ENCODE measurements at regions not wholly inside any gene's neighbourhood (a gene's known extent, or its start where the extent isn't known, plus 50 kb on each side); places are given as distances from the start of the nearest gene placed in this dataset.

DNA sequence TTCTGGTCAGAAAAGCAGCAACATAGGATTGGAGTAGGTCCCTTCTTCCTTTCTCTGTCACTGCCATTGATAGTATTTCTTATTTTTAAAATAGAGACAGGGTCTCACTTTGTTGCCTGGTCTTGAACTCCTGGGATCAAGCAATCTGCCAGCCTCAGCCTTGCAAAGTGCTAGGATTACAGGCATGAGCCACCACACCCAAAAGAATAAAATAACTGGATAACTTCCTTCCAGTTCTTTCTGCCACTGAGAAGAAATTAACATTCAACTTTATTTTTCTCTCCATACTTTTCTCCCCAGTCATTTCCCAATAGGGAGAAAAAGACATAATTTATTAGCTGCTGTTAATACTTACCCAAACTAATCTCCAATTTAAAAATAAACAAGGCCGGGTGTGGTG lies 91.9 kb upstream of the MED13 start:
- peaks cover 11% of the 10 kb centered on the region for H3K27me3 Mint-ChIP-seq
- no peak for DNase-seq
- intact Hi-C loops (cut with micrococcal nuclease): no loop called here
- H3K27me3 ChIP-seq (replicated peaks in 1 of 4; ENCODE audit: control extremely low read depth in 1 of 4, control insufficient read depth in 3 of 4, insufficient read depth in 4 of 4, low read length in 3 of 4): peaks cover 0 to 3% (median 0%) of the 10 kb centered on the region in 4 experiments
- ChIA-PET POLR2A (no interaction called here), CTCF (no interaction called here)
- H3K9ac ChIP-seq (ENCODE audit: low read length): no peak overlapping the region
- no peak for TF ChIP-seq EZH2 (IDR thresholded peaks at IDR 0.05; ENCODE audit: borderline replicate concordance, insufficient read depth, low read depth, low read length, poor library complexity, severe bottlenecking)
- TF ChIP-seq, protein P1, sequence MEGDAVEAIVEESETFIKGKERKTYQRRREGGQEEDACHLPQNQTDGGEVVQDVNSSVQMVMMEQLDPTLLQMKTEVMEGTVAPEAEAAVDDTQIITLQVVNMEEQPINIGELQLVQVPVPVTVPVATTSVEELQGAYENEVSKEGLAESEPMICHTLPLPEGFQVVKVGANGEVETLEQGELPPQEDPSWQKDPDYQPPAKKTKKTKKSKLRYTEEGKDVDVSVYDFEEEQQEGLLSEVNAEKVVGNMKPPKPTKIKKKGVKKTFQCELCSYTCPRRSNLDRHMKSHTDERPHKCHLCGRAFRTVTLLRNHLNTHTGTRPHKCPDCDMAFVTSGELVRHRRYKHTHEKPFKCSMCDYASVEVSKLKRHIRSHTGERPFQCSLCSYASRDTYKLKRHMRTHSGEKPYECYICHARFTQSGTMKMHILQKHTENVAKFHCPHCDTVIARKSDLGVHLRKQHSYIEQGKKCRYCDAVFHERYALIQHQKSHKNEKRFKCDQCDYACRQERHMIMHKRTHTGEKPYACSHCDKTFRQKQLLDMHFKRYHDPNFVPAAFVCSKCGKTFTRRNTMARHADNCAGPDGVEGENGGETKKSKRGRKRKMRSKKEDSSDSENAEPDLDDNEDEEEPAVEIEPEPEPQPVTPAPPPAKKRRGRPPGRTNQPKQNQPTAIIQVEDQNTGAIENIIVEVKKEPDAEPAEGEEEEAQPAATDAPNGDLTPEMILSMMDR (IDR thresholded peaks at IDR 0.05): no peak
- H3K9me3 ChIP-seq (ENCODE audit: control extremely low read depth in 1 of 3, control insufficient read depth in 2 of 3, insufficient read depth in 1 of 3, low read length in 2 of 3): no peaks in the 10 kb centered on the region
- no peak overlapping the region for H3K4me3 Mint-ChIP-seq
- H3K4me3 ChIP-seq (ENCODE audit: control extremely low read depth in 1 of 5, extremely low read depth in 1 of 5, insufficient read depth in 1 of 5, low read depth in 2 of 5, low read length in 4 of 5): no peak overlapping the region
- H3K4me1 ChIP-seq (ENCODE audit: control insufficient read depth in 2 of 2, insufficient read depth in 2 of 2, low read length in 2 of 2): no peaks in the 10 kb centered on the region
- H4K20me1 ChIP-seq (ENCODE audit: control insufficient read depth, insufficient read depth, low read length, poor library complexity, severe bottlenecking): no peaks in the 10 kb centered on the region
- no peak overlapping the region for H3K4me2 ChIP-seq (replicated peaks; ENCODE audit: low read depth, low read length, poor library complexity, severe bottlenecking)
- no peak overlapping the region for H2AFZ ChIP-seq (ENCODE audit: insufficient read depth, low read depth, low read length, poor library complexity, severe bottlenecking)
- no peak overlapping the region for H3K27ac ChIP-seq (ENCODE audit: low read length in 2 of 2)
- H3K27ac Mint-ChIP-seq: no peak overlapping the region
- ATAC-seq (ENCODE audit: low read depth): no peak
- H3K79me2 ChIP-seq (ENCODE audit: control insufficient read depth, insufficient read depth, low read length): no peaks in the 10 kb centered on the region
- no peaks in the 10 kb centered on the region for H3K9me3 Mint-ChIP-seq (ENCODE audit: insufficient read depth)
- H3K4me1 Mint-ChIP-seq: no peaks in the 10 kb centered on the region
- H3K36me3 ChIP-seq (replicated peaks in 1 of 2; ENCODE audit: control extremely low read depth in 1 of 2, control insufficient read depth in 1 of 2, extremely low read depth in 1 of 2, insufficient read depth in 2 of 2, low read length in 1 of 2): no peaks in the 10 kb centered on the region
- WGBS (ENCODE audit: insufficient coverage): no CpG with 5 or more reads among the region's 1 CpG

DNA sequence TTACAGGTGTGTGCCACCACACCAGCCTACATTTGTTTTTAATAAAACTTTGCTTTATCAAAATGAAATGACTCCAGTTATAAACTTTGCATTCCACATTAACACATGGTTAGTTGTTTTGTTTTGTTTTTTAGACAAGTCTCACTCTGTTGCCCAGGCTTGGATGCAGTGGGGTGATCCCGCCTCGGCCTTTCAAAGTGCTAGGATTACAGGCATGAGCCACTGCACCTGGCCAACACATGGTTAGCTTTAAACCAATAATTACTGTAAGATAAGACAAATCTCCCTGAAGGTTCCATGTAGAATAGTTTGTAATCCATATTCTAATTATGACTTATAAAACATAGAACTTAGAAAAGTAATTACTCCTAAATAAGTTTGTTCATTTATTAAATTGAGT lies 89.8 kb upstream of the MED13 start:
- DNase-seq (no peak), ATAC-seq (ENCODE audit: low read depth) (no peak)
- TF ChIP-seq, protein P1 (IDR thresholded peaks at IDR 0.05): no peak
- no peak for TF ChIP-seq EZH2 (IDR thresholded peaks at IDR 0.05; ENCODE audit: borderline replicate concordance, insufficient read depth, low read depth, low read length, poor library complexity, severe bottlenecking)
- H3K4me1 ChIP-seq (ENCODE audit: control insufficient read depth in 2 of 2, insufficient read depth in 2 of 2, low read length in 2 of 2): no peaks in the 10 kb centered on the region
- H3K27me3 ChIP-seq (replicated peaks in 1 of 4; ENCODE audit: control extremely low read depth in 1 of 4, control insufficient read depth in 3 of 4, insufficient read depth in 4 of 4, low read length in 3 of 4): no peaks in the 10 kb centered on the region
- POLR2A ChIA-PET: no interaction called here
- H4K20me1 ChIP-seq (ENCODE audit: control insufficient read depth, insufficient read depth, low read length, poor library complexity, severe bottlenecking): no peaks in the 10 kb centered on the region
- Mint-ChIP-seq H3K9me3 (ENCODE audit: insufficient read depth) (no peaks in the 10 kb centered on the region), H3K4me3 (no peak overlapping the region), H3K27ac (no peak overlapping the region), H3K27me3 (peaks cover 17% of the 10 kb centered on the region), H3K4me1 (no peaks in the 10 kb centered on the region)
- no peak overlapping the region for H3K9ac ChIP-seq (ENCODE audit: low read length)
- intact Hi-C loops (cut with micrococcal nuclease): no loop called here
- no CpG with 5 or more reads among the region's 2 CpGs for WGBS (ENCODE audit: insufficient coverage)
- no peaks in the 10 kb centered on the region for H3K9me3 ChIP-seq (ENCODE audit: control extremely low read depth in 1 of 3, control insufficient read depth in 2 of 3, insufficient read depth in 1 of 3, low read length in 2 of 3)
- H3K4me3 ChIP-seq (ENCODE audit: control extremely low read depth in 1 of 5, extremely low read depth in 1 of 5, insufficient read depth in 1 of 5, low read depth in 2 of 5, low read length in 4 of 5): no peak overlapping the region
- H2AFZ ChIP-seq (ENCODE audit: insufficient read depth, low read depth, low read length, poor library complexity, severe bottlenecking): no peak overlapping the region
- no peaks in the 10 kb centered on the region for H3K79me2 ChIP-seq (ENCODE audit: control insufficient read depth, insufficient read depth, low read length)
- no peaks in the 10 kb centered on the region for H3K36me3 ChIP-seq (replicated peaks in 1 of 2; ENCODE audit: control extremely low read depth in 1 of 2, control insufficient read depth in 1 of 2, extremely low read depth in 1 of 2, insufficient read depth in 2 of 2, low read length in 1 of 2)
- no peak overlapping the region for H3K4me2 ChIP-seq (replicated peaks; ENCODE audit: low read depth, low read length, poor library complexity, severe bottlenecking)
- H3K27ac ChIP-seq (ENCODE audit: low read length in 2 of 2): no peak overlapping the region
- CTCF ChIA-PET: no interaction called here

Data from B cell (primary cell).